GM21367 (cell line): ENCODE measurements at regions not wholly inside any gene's neighbourhood (a gene's known extent, or its start where the extent isn't known, plus 50 kb on each side); places are given as distances from the start of the nearest gene placed in this dataset.

Experiments
- ATAC-seq: cut with Tn5 transposase; IDR thresholded peaks from one replicate; pipeline ENCODE4 v1.9.1; 2021; ENCODE audit not compliant: unreplicated experiment

DNA sequence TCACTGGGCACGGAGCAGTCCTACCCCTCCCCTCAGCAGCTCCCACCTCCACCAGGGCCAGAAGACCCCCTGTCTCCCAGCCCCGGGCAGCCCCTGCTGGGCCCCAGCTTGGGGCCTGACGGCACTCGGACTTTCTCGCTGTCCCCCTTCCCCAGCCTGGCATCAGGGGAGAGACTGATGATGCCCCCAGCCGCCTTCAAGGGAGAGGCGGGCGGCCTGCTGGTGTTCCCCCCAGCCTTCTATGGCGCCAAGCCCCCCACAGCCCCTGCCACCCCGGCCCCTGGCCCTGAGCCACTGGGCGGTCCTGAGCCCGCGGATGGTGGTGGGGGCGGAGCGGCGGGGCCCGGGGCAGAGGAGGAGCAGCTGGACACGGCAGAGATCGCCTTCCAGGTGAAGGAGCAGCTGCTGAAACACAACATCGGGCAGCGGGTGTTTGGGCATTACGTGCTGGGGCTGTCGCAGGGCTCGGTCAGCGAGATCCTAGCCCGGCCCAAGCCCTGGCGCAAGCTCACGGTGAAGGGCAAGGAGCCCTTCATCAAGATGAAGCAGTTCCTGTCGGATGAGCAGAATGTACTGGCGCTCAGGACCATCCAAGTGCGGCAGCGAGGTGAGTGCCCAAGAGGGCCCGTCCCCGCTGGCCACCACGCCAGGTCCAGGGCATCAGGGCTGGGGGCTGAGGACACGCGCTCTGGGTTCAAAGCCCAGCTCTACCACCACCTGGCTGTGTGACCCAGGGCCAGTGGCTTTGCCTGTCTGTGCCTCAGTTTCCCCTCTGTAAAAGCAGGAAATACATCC lies 58.6 kb downstream of the PHETA1 start:
- no peak for ATAC-seq

DNA sequence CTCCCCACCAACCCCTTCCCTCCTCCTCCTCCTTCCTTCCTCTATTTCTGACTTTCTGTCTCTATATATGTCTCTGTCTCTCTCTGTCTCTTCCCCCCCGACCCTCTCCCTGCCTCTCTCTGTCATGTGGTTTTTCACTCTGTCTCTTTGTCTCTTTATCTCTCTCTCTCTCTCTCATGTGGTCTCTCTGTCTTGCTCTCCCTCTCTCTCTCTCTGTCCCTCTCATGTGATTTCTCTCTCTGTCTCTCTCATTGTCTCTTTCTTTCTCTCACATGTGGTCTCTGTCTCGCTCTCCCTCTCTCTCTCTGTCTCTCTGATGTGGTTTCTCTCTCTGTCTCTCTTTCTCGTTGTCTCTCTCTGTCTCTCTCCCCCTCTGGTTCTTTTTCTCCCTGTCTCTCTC lies 59.3 kb downstream of the PHETA1 start:
- no peak for ATAC-seq

DNA sequence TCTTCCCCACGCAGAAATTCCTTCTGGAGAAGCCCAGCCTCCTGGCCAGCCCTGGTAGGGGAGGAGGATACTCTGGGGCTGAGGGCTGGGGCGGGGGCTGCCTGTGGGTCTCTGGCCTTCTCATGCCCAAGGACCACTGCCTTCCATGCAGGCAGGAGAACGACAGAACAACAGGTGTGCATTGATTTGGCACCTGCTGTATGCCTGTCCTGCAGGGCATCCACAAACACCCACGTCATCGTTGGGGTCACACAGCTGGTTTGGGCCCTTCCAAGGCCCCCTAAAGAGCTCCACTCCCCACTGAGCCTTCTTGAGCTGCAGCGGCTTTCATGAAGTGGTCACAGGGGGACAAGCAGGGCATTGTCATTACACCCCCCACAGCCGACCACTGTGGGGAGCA lies 60.4 kb downstream of the PHETA1 start:
- ATAC-seq = no peak

DNA sequence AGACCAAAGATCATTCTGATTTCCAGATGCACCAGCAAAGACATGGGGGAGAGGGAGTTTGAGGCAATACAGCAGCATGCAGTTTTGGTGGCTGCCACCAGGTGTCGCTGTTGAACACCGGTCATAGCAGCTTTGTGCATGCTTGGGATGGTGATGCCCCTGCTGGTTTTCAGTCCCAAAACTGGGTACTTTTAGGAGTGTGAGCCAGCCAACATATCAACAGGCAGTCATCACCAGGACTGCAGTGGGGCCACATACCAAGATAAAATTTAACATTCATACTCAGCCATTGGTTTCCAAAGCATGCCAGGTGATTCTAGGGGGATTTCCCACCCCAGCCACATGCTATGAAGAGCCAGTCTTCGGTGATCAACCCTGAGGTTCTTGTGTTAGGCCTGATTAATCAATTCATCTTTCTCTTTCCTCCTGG lies 64.2 kb downstream of the PHETA1 start:
- no peak for ATAC-seq

DNA sequence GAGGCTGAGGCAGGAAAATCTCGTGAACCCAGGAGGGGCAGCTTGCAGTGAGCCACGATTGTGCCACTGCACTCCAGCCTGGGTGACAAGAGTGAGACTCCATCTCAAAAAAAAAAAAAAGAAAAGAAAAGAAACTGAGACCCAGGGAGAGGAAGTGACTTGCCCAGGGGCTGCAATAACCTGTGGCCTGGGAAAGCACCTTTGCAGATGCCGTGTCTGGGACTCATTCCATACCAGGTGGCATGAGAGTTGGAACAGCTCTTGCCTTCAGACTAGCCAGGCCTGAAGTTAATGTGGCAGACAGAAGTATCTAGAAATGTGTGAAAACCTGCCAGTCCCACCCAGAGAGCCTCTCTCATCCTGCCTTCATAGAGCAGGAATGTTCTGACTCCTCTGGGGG lies 65.4 kb downstream of the PHETA1 start:
- ATAC-seq = no peak

DNA sequence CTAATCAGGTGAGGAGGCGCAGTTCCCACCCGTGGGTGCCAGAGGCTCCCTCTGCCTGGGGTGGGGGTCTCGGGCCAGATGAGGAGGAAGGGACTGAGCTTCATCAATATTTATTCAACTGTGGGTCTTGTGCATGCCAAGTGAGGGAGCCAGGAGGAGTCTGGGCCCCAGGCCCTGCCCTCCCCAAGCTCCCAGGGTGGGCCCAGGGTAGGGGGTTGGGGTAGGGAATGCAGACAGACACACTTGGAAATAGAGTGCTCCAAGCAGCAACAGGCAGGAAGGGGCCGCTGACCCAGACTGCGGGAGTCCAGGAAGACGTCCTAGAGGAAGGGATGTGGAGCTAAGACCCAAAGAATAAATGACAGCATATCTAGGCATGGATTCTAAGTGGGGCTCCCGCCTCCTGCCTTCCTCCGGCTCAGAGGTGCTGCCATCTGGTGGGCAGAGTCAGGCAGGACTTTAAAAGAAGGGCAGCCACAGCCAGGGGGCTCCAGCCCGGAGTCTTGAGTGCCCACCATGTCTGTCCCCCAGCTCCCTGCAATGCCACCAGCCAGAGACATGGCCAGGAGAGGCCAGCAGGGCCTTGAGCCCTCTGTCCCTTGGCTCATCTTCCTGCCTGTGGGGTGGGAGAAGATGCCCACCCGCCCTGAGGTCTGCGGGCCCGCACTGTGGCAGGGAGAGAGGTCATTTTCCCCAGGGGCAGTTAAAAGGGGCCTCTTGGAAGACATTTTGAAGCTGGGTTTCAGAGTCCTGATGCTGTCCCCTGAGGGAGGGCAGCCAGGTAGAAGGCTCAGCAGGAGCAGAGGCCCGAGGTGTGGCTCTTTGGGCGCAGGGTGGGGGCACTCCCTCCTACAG lies 70.1 kb downstream of the PHETA1 start:
- ATAC-seq = no peak

DNA sequence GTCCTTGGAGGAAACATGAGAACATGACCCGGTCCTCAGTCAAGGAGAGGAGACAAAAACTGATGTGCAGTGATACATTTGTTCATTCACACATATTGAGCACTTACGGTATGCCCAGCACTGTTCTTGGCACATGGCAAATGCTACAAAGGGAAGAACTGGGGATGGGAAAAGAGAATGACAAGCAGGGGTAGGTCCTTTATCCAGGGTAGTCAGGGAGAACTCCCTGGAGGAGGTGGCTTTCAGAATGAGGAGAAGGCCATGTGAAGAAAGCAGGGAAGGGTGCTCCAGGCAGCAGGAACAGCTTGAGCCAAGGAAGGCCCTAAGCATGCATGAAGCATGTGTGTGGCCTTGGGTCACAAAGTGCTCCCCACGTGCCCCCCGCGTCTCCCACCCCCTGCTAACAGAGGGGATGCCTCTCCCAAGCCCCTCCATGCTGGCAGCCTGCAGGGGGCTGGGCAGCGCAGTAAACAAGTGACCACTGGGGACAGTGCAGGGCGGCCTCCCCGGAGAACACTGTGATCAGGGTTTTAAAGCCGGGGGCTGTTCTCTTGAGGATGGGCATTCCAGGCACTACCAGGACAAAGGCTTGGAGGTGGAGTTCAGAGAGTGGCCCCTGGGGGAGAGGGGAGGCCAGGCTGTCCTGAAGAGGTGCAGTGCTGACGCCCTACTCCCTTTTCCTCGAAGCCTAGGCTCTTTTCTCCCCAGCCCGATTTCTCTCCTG lies 71.0 kb downstream of the PHETA1 start:
- no peak for ATAC-seq

DNA sequence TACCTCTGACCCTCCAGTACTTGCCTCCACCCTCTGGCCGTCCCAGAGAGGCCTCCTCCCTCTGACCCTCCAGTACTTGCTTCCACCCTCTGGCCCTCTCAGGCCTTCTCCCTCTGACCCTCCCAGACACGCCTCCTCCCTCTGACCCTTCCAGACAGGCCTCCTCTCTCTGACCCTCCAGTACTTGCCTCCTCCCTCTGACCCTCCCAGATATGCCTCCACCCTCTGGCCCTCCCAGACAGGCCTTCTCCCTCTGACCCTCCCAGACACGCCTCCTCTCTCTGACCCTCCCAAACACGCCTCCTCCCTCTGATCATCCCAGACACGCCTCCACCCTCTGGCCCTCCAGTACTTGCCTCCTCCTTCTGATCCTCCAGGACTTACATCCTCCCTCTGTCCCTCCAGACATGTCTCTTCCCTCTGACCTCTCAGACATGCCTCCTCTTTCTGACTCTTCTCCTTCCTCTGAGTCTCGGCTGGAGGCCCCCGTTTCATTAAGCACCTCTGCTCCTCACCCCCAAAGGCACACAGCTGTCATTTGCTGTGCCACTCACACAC lies 71.9 kb downstream of the PHETA1 start:
- no peak for ATAC-seq

DNA sequence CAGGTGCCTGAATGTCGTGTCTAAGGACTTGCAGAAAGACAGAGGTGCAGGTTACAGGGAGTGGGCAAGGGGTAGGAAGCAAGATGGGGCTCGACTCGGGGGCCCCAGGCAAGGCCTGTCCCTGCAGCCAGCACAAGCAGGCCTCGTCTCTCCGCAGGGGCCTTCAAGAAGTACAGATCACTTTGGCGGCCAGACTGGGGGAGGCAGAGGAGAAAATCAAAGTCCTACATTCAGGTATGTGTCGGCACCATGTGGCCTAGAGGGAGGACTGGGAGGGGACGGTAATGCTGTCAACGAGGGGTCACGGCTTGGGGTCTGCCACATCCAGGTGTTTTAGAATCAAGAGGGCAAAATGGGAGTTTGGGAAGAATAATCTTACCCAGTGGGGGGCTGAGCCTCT lies 73.7 kb downstream of the PHETA1 start:
- ATAC-seq = no peak

DNA sequence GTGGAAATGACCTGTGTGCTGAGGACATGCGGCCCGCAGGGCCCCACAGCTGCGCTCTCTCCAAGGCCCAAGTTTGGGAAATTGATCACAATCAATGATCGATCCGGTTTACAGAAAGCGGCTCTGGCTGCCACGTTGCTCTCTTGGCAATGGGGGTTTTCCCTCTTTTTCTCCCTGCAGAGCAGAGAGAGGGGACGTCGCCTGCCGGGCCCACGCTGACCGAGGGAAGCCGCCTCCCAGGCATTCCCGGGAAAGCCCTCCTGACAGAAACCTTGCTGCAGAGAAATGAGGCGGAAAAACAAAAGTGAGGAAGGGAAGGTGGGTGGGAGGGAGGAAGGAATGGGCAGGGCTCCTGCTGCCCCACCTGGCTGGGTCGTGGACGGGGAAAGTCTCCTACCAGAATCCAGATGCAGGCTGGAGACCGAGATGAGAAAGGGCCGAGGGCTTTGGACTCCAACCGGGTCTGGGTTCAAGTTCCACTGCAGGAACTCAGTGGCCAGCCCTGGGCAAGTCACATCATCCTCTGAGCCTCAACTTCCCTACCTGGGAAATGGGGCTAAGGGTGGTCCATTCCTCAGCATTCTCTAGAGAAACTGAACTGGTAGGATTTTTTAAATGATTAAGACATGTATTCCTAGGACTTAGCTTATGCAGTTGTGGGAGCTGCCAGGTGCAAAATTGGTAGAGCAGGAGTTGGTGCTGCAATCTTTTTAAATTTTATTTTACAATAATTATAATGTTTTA lies 75.5 kb downstream of the PHETA1 start:
- no peak for ATAC-seq

DNA sequence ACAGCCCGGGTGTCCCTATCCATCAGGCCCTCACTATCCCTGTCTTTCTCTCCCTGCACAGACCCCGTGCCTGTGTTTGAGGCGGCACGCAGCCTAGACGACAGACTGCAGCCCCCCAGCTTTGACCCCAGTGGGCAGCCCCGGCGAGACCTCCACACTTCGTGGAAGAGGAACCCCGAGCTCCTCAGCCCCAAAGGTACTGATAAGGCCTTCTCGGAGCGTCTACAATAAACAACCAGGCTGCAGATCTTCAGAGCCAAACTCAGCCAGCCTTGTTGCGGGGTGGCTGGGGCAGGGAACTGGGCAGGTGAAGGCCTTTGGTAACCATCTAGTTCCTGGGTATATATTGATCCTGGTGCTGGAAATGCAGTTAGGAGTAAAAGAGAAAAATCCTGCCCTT lies 77.5 kb downstream of the PHETA1 start:
- no peak for ATAC-seq

DNA sequence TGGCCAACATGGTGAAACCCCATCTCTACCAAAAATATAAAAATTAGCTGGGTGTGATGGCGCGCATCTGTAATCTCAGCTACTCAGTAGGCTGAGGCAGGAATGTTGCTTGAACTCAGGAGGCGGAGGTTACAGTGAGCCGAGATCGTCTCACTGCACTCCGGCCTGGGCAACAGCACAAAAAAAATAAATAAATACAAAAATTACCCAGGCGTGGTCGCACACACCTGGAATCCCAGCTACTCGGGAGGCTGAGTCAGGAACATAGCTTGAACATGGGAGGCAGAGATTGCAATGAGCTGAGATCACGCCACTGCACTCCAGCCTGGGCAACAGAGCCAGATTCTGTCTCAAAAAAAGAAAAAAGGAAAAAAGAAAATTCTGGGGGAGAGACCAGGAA lies 80.1 kb downstream of the PHETA1 start:
- no peak for ATAC-seq

DNA sequence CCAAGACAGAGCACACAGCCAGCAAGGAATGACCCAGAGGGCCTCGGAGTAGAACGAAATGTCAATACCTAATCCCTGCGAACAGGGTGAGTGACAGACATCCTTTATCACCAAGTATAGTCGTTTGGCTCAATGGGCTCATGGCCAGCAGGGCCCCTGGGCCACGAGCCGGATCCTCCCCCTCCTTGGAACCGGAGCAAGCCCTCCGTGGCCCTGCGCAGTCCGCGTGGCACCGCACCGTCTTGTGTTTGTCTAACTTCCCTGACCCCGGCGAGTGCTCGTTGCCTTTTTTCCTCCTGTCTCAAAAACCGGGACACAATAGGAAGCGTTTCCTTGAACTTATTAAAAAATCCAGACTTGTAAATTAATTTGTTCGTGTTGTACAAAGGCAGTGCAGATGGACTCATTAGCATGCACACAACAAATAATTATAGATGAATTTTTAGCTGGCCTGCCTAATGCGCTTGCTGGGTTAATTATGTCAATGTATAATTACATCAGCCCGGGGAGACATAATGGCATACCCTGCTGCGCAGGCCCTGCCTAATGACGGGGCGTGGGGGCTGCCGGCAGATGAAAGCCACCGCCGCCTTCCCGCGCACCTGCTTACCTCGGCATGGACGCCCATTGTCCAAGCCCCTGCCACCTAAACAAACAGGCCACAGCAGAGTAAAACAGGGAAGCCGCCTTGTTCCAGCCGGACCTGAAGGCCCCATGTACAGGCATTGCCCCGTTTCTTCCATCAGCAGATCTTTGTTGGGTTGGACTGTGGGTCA lies 81.6 kb downstream of the PHETA1 start:
- ATAC-seq = no peak

DNA sequence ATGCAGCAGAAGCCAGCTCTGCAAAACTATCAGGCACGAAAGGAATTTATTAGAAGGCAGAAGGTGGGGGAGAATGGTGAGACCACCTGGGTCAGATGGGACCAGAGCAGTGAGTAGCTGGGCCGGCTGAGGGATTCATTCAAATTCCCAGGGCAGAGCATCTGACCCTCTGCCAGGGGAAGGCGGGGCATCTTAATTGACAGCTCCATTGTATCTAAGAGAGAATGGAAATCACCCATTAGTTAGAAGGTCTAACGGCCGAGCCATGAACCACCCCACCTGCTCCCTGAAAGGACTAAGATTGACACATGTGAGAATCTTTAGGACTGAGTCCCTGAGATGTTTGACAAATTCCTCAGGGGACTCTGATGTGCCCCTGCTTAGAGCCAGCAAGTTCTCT lies 83.7 kb downstream of the PHETA1 start:
- ATAC-seq = no peak

DNA sequence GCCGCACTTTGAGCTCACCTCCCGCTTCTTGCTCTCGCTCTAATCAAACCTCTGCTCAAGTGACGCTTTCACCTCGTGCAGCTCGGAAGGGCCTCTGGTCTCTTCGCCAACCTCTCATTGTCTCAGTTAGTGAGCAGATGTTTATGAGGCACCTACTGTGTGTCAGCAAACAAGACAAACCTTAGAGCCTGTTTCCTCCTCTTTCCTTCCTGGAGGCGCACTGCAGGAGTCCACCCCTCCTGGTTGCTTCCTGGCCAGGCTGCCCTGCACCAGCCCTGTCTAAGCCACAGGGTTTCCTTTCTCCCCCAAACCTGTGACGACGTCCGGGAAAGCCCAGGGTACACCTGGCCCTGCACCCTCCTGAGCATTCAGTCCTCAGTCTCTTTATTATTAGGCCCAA lies 84.2 kb downstream of the PHETA1 start:
- no peak for ATAC-seq

DNA sequence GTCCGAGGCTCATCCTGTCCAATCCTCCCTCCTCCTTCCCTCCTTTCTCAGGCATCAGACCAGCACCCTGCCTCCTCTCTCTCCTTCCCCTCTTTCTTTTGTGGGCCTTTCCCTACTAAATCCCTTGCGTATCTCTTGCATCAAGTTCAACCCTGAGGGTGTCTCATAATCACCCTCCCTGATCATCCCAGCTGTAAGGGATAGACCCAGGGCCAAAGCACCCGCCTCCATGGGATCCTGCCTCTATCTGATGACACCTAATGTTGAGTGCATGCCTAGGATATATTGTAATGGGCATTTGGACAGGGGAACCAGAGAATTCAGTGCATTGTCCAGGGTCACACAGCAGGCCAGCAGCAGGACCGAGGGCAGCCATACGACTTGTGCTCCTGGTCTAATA lies 84.9 kb downstream of the PHETA1 start:
- ATAC-seq = no peak

DNA sequence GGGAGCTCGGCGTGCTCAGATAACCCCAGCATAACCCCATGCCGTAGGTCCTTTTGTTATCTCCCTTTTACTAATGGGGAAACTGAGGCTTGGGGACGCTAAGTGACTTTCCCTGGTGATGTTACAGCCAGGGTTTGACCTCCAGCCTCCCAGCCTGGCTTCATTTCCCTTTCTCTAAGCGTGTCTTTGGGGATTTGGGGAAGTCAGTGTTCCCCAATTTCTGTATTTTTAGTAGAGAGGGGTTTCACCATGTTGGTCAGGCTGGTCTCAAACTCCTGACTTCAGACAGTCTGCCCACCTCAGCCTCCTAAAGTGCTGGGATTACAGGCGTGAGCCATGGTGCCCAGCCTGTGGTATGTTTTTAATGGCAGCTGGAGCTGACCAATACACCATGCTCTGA lies 85.4 kb downstream of the PHETA1 start:
- no peak for ATAC-seq

DNA sequence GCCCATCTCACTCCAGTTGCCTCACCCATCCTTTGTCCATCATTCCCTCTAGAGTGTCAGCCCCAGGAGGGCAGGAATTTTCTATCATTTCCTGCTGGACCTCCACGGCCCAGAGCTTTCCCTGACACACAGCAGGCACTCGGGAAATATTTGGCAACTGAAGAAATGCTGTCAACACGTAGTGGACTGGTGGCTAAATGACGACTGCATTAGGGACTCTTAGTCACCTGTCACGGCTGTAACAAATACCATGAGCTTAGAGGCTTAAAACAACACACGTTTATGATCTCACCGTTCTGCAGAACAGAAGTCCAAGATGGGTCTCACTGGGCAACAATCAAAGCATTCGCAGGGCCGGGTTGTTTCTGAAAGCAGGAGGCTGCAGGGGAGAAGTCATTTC lies 91.3 kb downstream of the PHETA1 start:
- no peak for ATAC-seq

DNA sequence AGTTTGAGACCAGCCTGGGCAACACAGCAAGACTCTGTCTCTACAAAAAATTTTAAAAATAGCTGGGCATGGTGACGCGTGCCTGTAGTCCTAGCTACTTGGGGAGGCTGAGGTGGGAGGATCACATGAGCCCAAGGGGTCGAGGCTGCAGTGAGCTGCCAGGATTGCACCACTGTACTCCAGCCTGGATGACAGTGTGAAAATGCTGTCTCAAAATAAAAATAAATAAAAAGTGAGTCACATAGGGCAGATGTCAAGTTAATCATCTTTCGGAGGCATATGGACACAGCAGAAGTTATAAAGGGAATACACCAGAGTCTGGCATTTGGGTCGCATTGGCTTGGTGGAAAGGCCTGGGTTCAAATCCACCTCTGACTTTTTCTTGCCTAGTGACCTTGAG lies 92.7 kb downstream of the PHETA1 start:
- ATAC-seq = no peak

DNA sequence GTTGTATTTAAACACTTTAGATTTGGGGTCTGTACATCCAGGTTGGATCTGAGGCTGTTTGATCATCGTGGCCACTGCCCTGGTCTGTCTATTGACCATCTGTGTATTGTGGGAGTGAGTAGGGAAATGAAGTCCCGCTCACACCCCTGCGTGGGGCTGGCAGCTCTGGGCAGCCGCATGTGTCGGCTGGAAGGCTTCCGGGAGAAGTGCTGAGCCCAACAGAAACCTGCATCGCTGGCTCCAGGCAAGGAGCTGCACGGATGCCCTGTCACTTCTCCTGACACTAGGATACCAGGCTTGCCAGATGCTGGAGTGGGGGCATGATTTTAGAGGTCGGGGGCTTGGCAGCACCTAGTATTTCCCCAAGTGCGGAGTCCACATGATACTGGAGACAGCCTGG lies 93.6 kb downstream of the PHETA1 start:
- no peak for ATAC-seq
